ENCODE measurements at regions not wholly inside any gene's neighbourhood (a gene's known extent, or its start where the extent isn't known, plus 50 kb on each side); places are given as distances from the start of the nearest gene placed in this dataset.
"Not testable (repeated sequence)": the region's sequence is repeated elsewhere in the genome, so short reads cannot be mapped to it uniquely, and the experiment has no call there.

- Histone ChIP-seq H3K4me3 (ENCODE audit: low read depth, low read length) (no peak overlapping the region), H3K27ac (no peak overlapping the region), H3K9me3 (ENCODE audit: control insufficient read depth, low read length) (no peaks in the 10 kb centered on the region), H3K4me2 (ENCODE audit: low read length) (no peak overlapping the region), H3K79me2 (no peaks in the 10 kb centered on the region), H3K9ac (no peak overlapping the region), H3K27me3 (ENCODE audit: control insufficient read depth, insufficient read depth, low read length) (no peaks in the 10 kb centered on the region), H3K4me1 (no peaks in the 10 kb centered on the region), H3K36me3 (ENCODE audit: control insufficient read depth, insufficient read depth, low read length) (no peaks in the 10 kb centered on the region), H2AFZ (no peak overlapping the region)
- TF ChIP-seq CTCF (IDR thresholded peaks at IDR 0.05): no peak
Observed at GRCh38 chr7:91465595-91466061, 201.4 kb downstream of the FZD1 start.

DNA sequence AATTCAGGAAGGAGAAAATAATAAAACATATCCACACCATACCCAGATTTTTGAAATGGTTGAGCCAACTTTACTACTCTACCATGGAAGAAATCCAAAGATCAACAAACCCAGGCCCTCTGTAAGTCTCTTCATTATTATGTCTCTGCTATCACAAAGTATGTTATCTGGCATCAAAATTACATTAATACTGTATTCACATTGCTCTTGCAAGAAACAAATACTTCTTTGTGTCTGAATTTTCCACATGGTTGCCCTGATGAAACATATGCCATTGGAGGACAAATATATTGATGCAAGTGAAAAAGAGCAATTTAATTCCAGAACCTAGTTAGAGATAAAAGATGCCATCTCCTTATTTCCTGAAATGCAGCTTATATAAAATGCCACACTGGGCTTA is 204.0 kb downstream of the FZD1 start:
- H3K4me3 ChIP-seq (ENCODE audit: low read depth, low read length): no peak overlapping the region
- no peaks in the 10 kb centered on the region for H3K9me3 ChIP-seq (ENCODE audit: control insufficient read depth, low read length)
- no peaks in the 10 kb centered on the region for H3K36me3 ChIP-seq (ENCODE audit: control insufficient read depth, insufficient read depth, low read length)
- H3K9ac ChIP-seq: no peak overlapping the region
- H3K79me2 ChIP-seq: no peaks in the 10 kb centered on the region
- no peak overlapping the region for H3K4me2 ChIP-seq (ENCODE audit: low read length)
- no peak overlapping the region for H3K27ac ChIP-seq
- no peak overlapping the region for H2AFZ ChIP-seq
- no peaks in the 10 kb centered on the region for H3K27me3 ChIP-seq (ENCODE audit: control insufficient read depth, insufficient read depth, low read length)
- no peak for TF ChIP-seq CTCF (IDR thresholded peaks at IDR 0.05)
- no peaks in the 10 kb centered on the region for H3K4me1 ChIP-seq

DNA sequence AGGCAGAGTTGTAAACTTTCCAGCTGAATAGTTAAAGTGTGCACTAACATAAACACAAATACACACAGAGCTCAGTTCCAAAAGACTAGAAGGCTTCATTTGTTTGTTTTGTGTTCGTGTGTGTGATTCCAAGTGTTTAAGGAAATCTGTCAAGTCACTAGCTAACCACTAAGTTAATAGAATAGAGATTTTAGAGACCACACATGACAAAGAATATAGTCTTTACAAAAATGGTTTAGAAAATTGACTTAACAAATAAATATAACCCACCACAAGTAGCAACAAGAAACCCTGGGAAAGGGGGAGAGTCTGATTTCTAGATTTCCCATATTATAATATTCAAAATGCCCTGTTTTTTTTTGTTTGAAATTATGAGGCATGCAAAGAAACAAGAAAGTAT is 209.4 kb downstream of the FZD1 start:
- TF ChIP-seq CTCF (IDR thresholded peaks at IDR 0.05): no peak
- Histone ChIP-seq H3K36me3 (ENCODE audit: control insufficient read depth, insufficient read depth, low read length) (no peaks in the 10 kb centered on the region), H3K27ac (no peak overlapping the region), H3K4me3 (ENCODE audit: low read depth, low read length) (no peak overlapping the region), H3K4me1 (no peaks in the 10 kb centered on the region), H2AFZ (no peak overlapping the region), H3K4me2 (ENCODE audit: low read length) (no peak overlapping the region), H3K9me3 (ENCODE audit: control insufficient read depth, low read length) (no peaks in the 10 kb centered on the region), H3K27me3 (ENCODE audit: control insufficient read depth, insufficient read depth, low read length) (no peaks in the 10 kb centered on the region), H3K79me2 (no peaks in the 10 kb centered on the region), H3K9ac (no peak overlapping the region)

- Histone ChIP-seq H3K4me3 (ENCODE audit: low read depth, low read length) (no peak overlapping the region), H3K4me2 (ENCODE audit: low read length) (no peak overlapping the region), H3K4me1 (no peaks in the 10 kb centered on the region), H3K27me3 (ENCODE audit: control insufficient read depth, insufficient read depth, low read length) (no peaks in the 10 kb centered on the region), H3K79me2 (no peaks in the 10 kb centered on the region), H3K9me3 (ENCODE audit: control insufficient read depth, low read length) (no peaks in the 10 kb centered on the region), H2AFZ (no peak overlapping the region), H3K36me3 (ENCODE audit: control insufficient read depth, insufficient read depth, low read length) (no peaks in the 10 kb centered on the region), H3K9ac (no peak overlapping the region), H3K27ac (no peak overlapping the region)
- no peak for TF ChIP-seq CTCF (IDR thresholded peaks at IDR 0.05)
Observed at GRCh38 chr7:91474074-91474473, 209.8 kb downstream of the FZD1 start.

DNA sequence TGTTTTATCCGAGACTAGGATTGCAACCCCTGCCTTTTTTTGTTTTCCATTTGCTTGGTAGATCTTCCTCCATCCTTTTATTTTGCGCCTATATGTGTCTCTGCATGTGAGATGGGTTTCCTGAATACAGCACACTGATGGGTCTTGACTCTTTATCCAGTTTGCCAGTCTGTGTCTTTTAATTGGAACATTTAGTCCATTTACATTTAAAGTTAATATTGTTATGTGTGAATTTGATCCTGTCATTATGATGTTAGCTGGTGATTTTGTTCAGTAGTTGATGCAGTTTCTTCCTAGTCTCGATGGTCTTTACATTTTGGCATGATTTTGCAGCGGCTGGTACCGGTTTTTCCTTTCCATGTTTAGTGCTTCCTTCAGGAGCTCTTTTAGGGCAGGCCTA is 216.2 kb downstream of the FZD1 start:
- H3K9ac ChIP-seq; H3K79me2 ChIP-seq; H3K4me1 ChIP-seq; H3K27ac ChIP-seq; H3K9me3 ChIP-seq (ENCODE audit: control insufficient read depth, low read length); H2AFZ ChIP-seq; H3K4me3 ChIP-seq (ENCODE audit: low read depth, low read length); H3K4me2 ChIP-seq (ENCODE audit: low read length); H3K36me3 ChIP-seq (ENCODE audit: control insufficient read depth, insufficient read depth, low read length); H3K27me3 ChIP-seq (ENCODE audit: control insufficient read depth, insufficient read depth, low read length): not testable (repeated sequence)
